ENCODE measurements at regions not wholly inside any gene's neighbourhood (a gene's known extent, or its start where the extent isn't known, plus 50 kb on each side); places are given as distances from the start of the nearest gene placed in this dataset.

DNA sequence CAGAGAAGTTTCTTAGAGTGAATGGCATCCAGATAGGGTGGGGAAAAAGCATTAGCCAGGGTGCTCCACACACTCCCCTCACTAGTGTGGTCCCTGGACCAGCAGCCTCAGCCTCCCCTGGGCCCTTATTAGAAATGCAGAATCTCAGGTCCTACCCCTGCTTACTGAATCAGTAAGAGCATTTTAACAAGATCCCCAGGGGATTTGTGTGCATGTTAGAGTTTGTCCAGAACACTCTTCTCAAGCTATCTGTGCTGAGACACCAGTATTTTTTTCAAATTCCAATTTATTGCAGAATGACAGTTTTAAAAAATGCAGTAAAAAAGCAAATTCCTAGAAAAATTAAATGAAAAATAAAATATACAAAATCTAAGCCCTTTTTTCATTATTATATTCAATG lies 123.1 kb downstream of the MIAT start:
- FAIRE-seq (no peak), DNase-seq (ENCODE audit: low read depth) (no peak)
- H3K4me1 Mint-ChIP-seq (ENCODE audit: low read depth, unreplicated experiment) = peaks cover 13% of the 10 kb centered on the region
- TF ChIP-seq EZH2 (IDR thresholded peaks at IDR 0.05; ENCODE audit: insufficient read depth, low read length) = no peak
- TF ChIP-seq, protein P1, sequence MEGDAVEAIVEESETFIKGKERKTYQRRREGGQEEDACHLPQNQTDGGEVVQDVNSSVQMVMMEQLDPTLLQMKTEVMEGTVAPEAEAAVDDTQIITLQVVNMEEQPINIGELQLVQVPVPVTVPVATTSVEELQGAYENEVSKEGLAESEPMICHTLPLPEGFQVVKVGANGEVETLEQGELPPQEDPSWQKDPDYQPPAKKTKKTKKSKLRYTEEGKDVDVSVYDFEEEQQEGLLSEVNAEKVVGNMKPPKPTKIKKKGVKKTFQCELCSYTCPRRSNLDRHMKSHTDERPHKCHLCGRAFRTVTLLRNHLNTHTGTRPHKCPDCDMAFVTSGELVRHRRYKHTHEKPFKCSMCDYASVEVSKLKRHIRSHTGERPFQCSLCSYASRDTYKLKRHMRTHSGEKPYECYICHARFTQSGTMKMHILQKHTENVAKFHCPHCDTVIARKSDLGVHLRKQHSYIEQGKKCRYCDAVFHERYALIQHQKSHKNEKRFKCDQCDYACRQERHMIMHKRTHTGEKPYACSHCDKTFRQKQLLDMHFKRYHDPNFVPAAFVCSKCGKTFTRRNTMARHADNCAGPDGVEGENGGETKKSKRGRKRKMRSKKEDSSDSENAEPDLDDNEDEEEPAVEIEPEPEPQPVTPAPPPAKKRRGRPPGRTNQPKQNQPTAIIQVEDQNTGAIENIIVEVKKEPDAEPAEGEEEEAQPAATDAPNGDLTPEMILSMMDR (IDR thresholded peaks at IDR 0.05; ENCODE audit: insufficient read depth, low read depth, low read length) = no peak
- H3K9me3 Mint-ChIP-seq (ENCODE audit: unreplicated experiment) = peaks cover 27% of the 10 kb centered on the region
- no peak overlapping the region for H3K27ac ChIP-seq (ENCODE audit: low read depth, low read length)
- no peaks in the 10 kb centered on the region for H3K27me3 ChIP-seq (ENCODE audit: insufficient read depth, low read length)
- H3K27me3 Mint-ChIP-seq (ENCODE audit: low read depth, unreplicated experiment) = peaks cover 32% of the 10 kb centered on the region
- no peaks in the 10 kb centered on the region for H3K4me1 ChIP-seq (ENCODE audit: insufficient read depth, low read length)
- H2AFZ ChIP-seq (ENCODE audit: low read depth, low read length) = no peak overlapping the region
- H3K9ac ChIP-seq (ENCODE audit: low read length) = no peak overlapping the region
- peaks cover 5% of the 10 kb centered on the region for H3K9me3 ChIP-seq (ENCODE audit: insufficient read depth, low read depth, low read length)
- no peak overlapping the region for H3K4me2 ChIP-seq (ENCODE audit: low read length)
- no peaks in the 10 kb centered on the region for H3K79me2 ChIP-seq (ENCODE audit: insufficient read depth, low read length)
- H3K4me3 ChIP-seq (ENCODE audit: insufficient read depth, low read depth, low read length) = no peak overlapping the region
- no peaks in the 10 kb centered on the region for H3K36me3 ChIP-seq (ENCODE audit: insufficient read depth, low read length)
- no peaks in the 10 kb centered on the region for H4K20me1 ChIP-seq (ENCODE audit: insufficient read depth, low read length)
- H3K36me3 Mint-ChIP-seq (ENCODE audit: low read depth, unreplicated experiment) = peaks cover 31% of the 10 kb centered on the region
- H3K27ac Mint-ChIP-seq (ENCODE audit: unreplicated experiment) = no peak overlapping the region
- H3K4me3 Mint-ChIP-seq (ENCODE audit: unreplicated experiment) = no peak overlapping the region

DNA sequence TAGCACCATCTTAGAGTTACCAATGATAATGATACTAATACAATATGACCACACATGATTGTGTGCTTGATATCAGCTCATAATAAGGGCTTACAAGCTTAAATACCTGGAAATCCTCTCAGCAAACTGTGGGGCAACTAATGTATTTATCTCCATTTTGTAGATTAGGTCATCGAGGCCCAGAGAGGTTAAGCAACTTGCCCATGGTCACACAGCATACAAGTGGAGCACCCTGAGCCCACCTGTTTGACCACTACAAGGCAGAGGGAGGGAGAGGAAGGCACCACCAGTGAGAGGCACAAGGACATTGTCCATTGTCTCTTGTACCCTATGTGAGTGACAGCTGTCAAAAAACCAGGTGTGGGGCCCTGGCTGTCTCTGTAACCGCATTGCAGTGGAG lies 123.7 kb downstream of the MIAT start:
- Histone ChIP-seq H3K9ac (ENCODE audit: low read length) (no peak overlapping the region), H2AFZ (ENCODE audit: low read depth, low read length) (no peak overlapping the region), H3K9me3 (ENCODE audit: insufficient read depth, low read depth, low read length) (peaks cover 5% of the 10 kb centered on the region), H3K27ac (ENCODE audit: low read depth, low read length) (no peak overlapping the region), H3K4me1 (ENCODE audit: insufficient read depth, low read length) (no peaks in the 10 kb centered on the region), H4K20me1 (ENCODE audit: insufficient read depth, low read length) (no peaks in the 10 kb centered on the region), H3K79me2 (ENCODE audit: insufficient read depth, low read length) (no peaks in the 10 kb centered on the region), H3K27me3 (ENCODE audit: insufficient read depth, low read length) (no peaks in the 10 kb centered on the region), H3K4me3 (ENCODE audit: insufficient read depth, low read depth, low read length) (no peak overlapping the region), H3K36me3 (ENCODE audit: insufficient read depth, low read length) (no peaks in the 10 kb centered on the region), H3K4me2 (ENCODE audit: low read length) (no peak overlapping the region)
- no peak for DNase-seq (ENCODE audit: low read depth)
- Mint-ChIP-seq H3K27me3 (ENCODE audit: low read depth, unreplicated experiment) (peaks cover 30% of the 10 kb centered on the region), H3K27ac (ENCODE audit: unreplicated experiment) (no peak overlapping the region), H3K4me3 (ENCODE audit: unreplicated experiment) (no peak overlapping the region), H3K36me3 (ENCODE audit: low read depth, unreplicated experiment) (peaks cover 31% of the 10 kb centered on the region), H3K4me1 (ENCODE audit: low read depth, unreplicated experiment) (peaks cover 16% of the 10 kb centered on the region), H3K9me3 (ENCODE audit: unreplicated experiment) (peaks cover 27% of the 10 kb centered on the region)
- no peak for FAIRE-seq
- TF ChIP-seq, protein P1 (IDR thresholded peaks at IDR 0.05; ENCODE audit: insufficient read depth, low read depth, low read length) = no peak
- no peak for TF ChIP-seq EZH2 (IDR thresholded peaks at IDR 0.05; ENCODE audit: insufficient read depth, low read length)

DNA sequence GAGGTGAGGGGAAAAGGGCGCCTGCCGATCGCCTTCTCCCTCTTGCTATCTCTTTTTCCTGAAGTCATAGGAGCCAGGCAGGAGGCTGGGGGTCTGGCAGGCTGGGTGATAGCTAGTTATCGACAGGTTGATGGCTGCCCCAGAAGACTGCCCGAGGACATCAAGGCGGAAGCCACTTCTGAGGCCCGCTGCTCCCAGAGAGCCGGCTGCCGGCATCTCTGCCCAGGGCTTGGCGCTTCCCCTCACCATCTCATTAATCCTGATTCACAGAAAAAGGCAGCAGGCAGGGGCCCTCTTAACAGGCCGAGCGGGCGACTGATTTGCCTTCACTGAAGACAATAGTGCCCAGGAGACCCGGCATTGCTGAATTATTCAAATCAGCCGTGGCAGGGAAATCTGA lies 124.2 kb downstream of the MIAT start:
- Histone ChIP-seq H4K20me1 (ENCODE audit: insufficient read depth, low read length) (no peaks in the 10 kb centered on the region), H2AFZ (ENCODE audit: low read depth, low read length) (no peak overlapping the region), H3K27ac (ENCODE audit: low read depth, low read length) (no peak overlapping the region), H3K9ac (ENCODE audit: low read length) (no peak overlapping the region), H3K4me3 (ENCODE audit: insufficient read depth, low read depth, low read length) (no peak overlapping the region), H3K36me3 (ENCODE audit: insufficient read depth, low read length) (no peaks in the 10 kb centered on the region), H3K27me3 (ENCODE audit: insufficient read depth, low read length) (no peaks in the 10 kb centered on the region), H3K4me2 (ENCODE audit: low read length) (no peak overlapping the region), H3K4me1 (ENCODE audit: insufficient read depth, low read length) (no peaks in the 10 kb centered on the region), H3K9me3 (ENCODE audit: insufficient read depth, low read depth, low read length) (peaks cover 5% of the 10 kb centered on the region), H3K79me2 (ENCODE audit: insufficient read depth, low read length) (no peaks in the 10 kb centered on the region)
- Mint-ChIP-seq H3K27me3 (ENCODE audit: low read depth, unreplicated experiment) (peaks cover 30% of the 10 kb centered on the region), H3K36me3 (ENCODE audit: low read depth, unreplicated experiment) (peaks cover 29% of the 10 kb centered on the region), H3K4me3 (ENCODE audit: unreplicated experiment) (no peak overlapping the region), H3K9me3 (ENCODE audit: unreplicated experiment) (peaks cover 27% of the 10 kb centered on the region), H3K27ac (ENCODE audit: unreplicated experiment) (no peak overlapping the region), H3K4me1 (ENCODE audit: low read depth, unreplicated experiment) (peaks cover 16% of the 10 kb centered on the region)
- no peak for DNase-seq (ENCODE audit: low read depth)
- TF ChIP-seq, protein P1 (IDR thresholded peaks at IDR 0.05; ENCODE audit: insufficient read depth, low read depth, low read length) = no peak
- TF ChIP-seq EZH2 (IDR thresholded peaks at IDR 0.05; ENCODE audit: insufficient read depth, low read length) = no peak
- no peak for FAIRE-seq

Data from astrocyte (in vitro differentiated cells and primary cell).